HepG2 (cell line): ENCODE measurements at regions not wholly inside any gene's neighbourhood (a gene's known extent, or its start where the extent isn't known, plus 50 kb on each side); places are given as distances from the start of the nearest gene placed in this dataset.

Experiments
- PBX3 ChIP-seq: sonication (generic); formaldehyde crosslinking; IDR thresholded peaks from 2 replicates; pipeline ENCODE4 v1.8.1; 2023; ENCODE audit warnings: missing genetic modification reagents, inconsistent platforms, borderline replicate concordance
- ZNF253 ChIP-seq: sonication (generic); formaldehyde crosslinking; IDR thresholded peaks from 2 replicates; pipeline ENCODE4 v1.8.0; 2022; ENCODE audit warnings: mild to moderate bottlenecking, missing genetic modification reagents, borderline replicate concordance
- ZNF407 ChIP-seq: sonication (generic); formaldehyde crosslinking; IDR thresholded peaks from one replicate; pipeline ENCODE4 v1.5.1; 2020; ENCODE audit warnings: mild to moderate bottlenecking, missing genetic modification reagents; ENCODE audit errors: not compliant biosample characterization
- ZNF879 ChIP-seq: sonication (generic); formaldehyde crosslinking; IDR thresholded peaks from 2 replicates; pipeline ENCODE4 v1.8.1; 2023; ENCODE audit warnings: missing genetic modification reagents

DNA sequence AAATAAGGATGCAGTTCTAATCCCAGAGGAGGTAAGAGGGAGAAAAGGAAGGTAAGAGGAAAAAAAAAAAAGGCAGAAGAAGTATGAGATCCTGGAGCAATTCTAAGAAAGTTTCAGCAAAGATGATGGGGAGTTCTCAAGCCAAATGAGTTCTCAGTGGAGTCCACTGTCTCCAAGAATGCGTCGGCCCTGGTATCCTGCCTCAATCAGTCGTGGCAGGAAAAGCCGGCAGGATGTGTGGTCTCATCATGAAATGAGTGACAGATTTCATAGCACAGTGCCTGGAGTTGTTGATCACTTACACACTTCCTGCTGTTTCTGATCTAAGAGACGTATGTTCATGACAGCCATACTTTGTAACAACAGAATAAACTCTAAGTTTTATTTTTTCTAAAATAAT, 554.9 kb downstream of the NXPH1 start (continued):
- TF ChIP-seq ZNF253 (no peak), PBX3 (CRISPR knock-in tag) (no peak), ZNF407 (CRISPR knock-in tag) (no peak), ZNF879 (CRISPR knock-in tag) (no peak)
